Testis (tissue), 2 donors: ENCODE measurements at regions not wholly inside any gene's neighbourhood (a gene's known extent, or its start where the extent isn't known, plus 50 kb on each side); places are given as distances from the start of the nearest gene placed in this dataset.

Experiments used
- DNase-seq: peaks from one replicate; pipeline ENCODE4 v3.0.0-alpha.2; 2019
- H3K27ac ChIP-seq, 2 donors: fragments of 200-600 bp; sonication (generic); one replicate each; pipeline ENCODE4 v1.5.1; 2019
- H3K27me3 ChIP-seq: fragments of 200-600 bp; sonication (generic); one replicate; pipeline ENCODE4 v1.5.1; 2019
- H3K36me3 ChIP-seq: fragments of 200-600 bp; sonication (generic); one replicate; pipeline ENCODE4 v1.5.1; 2017; ENCODE audit warnings: low read depth; ENCODE audit errors: missing control alignments
- H3K4me1 ChIP-seq: fragments of 200-600 bp; sonication (generic); one replicate; pipeline ENCODE4 v1.5.1; 2019
- H3K4me3 ChIP-seq, 2 donors: fragments of 200-600 bp; sonication (generic); one replicate each; pipeline ENCODE4 v1.5.1; 2017 to 2019
- H3K9me3 ChIP-seq: fragments of 200-600 bp; sonication (generic); one replicate; pipeline ENCODE4 v1.5.1; 2017
- POLR2A ChIP-seq: fragments of 450-650 bp; IDR thresholded peaks from one replicate; pipeline ENCODE4 v1.6.1; 2017; ENCODE audit warnings: antibody characterized with exemption, mild to moderate bottlenecking, moderate library complexity
- WGBS, 2 donors: methylation state at CpG; one replicate each; pipeline ENCODE4 v1.1.5; 2018; 5-methylcytosine and 5-hydroxymethylcytosine counted together
- intact Hi-C: fragments of 100-400 bp; cut with DNase I; formaldehyde crosslinking; loops from one replicate; pipeline ENCODE4 v1.15.1; 2023; ENCODE audit warnings: low total_unique reads
- TF ChIP-seq, protein P1 (sequence below), 3 experiments: fragments of 450-650 bp in 2 of 3; fragments of 200-600 bp in 1 of 3; sonication (generic) in 1 of 3; IDR thresholded peaks; one replicate each; pipeline ENCODE4 v1.5.1; 2016 to 2019; ENCODE audit warnings: antibody characterized with exemption in 3 of 3, mild to moderate bottlenecking in 2 of 3, moderate library complexity in 1 of 3

DNA sequence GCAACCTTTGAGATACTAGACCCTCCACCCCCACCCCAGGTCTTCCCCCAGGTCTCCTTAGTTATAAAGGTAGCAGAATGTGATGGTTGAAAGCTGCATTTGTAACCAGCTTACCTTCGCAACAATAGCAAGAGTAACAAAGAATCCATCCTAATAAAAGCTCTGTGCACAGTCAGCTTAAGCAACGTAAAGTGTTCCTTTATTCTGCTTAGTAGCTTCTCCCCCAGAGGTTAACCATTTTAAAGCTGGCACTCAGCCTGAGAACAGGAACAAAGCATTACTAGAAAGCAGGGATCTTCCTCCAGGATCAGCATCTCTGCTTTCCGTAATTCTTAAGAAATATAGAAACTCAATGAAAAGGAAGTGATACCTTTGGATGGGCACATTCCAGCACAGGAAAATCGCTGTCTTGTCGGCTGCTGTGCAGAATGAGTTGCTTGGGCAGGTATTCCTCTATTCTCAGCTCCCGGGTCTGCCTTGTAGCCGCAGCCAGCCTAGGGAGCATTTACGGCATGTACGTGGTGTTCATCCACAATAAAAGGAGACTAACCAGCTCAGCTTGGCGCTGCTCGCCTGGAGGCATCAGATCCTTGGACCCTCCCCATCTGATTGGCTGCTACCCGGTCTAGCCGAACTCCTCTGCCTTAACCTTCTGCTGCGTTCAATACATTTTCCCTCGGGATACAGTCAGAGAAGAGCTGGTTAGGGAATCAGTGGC is 113.0 kb upstream of the TLR3 start:
- Histone ChIP-seq H3K36me3 (no peaks in the 10 kb centered on the region), H3K27me3 (no peaks in the 10 kb centered on the region), H3K9me3 (no peaks in the 10 kb centered on the region), H3K27ac (no peak overlapping the region), H3K4me3 (no peak overlapping the region), H3K4me1 (no peaks in the 10 kb centered on the region)
- intact Hi-C loops, result no loop called here
- no peak for TF ChIP-seq POLR2A
- TF ChIP-seq, protein P1, sequence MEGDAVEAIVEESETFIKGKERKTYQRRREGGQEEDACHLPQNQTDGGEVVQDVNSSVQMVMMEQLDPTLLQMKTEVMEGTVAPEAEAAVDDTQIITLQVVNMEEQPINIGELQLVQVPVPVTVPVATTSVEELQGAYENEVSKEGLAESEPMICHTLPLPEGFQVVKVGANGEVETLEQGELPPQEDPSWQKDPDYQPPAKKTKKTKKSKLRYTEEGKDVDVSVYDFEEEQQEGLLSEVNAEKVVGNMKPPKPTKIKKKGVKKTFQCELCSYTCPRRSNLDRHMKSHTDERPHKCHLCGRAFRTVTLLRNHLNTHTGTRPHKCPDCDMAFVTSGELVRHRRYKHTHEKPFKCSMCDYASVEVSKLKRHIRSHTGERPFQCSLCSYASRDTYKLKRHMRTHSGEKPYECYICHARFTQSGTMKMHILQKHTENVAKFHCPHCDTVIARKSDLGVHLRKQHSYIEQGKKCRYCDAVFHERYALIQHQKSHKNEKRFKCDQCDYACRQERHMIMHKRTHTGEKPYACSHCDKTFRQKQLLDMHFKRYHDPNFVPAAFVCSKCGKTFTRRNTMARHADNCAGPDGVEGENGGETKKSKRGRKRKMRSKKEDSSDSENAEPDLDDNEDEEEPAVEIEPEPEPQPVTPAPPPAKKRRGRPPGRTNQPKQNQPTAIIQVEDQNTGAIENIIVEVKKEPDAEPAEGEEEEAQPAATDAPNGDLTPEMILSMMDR (IDR thresholded peaks at IDR 0.05), result no peak
- DNase-seq, result no peak
- WGBS, 2 donors, result 39 to 53% methylated on average over 15 of the region's 15 CpGs

DNA sequence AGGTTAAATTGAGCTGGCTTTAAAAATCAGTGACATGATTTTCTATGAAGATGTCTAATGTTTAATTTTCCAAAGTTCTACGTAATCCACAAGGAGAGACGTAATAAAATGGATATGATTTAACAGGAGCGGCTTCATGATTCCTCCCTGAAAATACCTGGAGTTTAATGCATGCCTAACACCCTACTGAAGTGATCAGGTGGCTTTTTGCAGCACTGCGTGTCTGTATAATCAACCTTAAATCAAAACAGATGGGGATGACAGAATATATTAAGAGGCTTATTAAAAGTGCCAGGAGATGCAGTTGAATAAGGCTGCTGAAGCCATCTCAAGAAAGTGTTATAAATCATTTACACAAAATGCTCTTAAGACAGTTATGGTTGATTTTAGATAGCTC is 112.4 kb upstream of the TLR3 start:
- Histone ChIP-seq H3K36me3 (no peaks in the 10 kb centered on the region), H3K4me3 (no peak overlapping the region), H3K4me1 (no peaks in the 10 kb centered on the region), H3K27me3 (no peaks in the 10 kb centered on the region), H3K27ac (no peak overlapping the region), H3K9me3 (no peaks in the 10 kb centered on the region)
- WGBS, 2 donors, result 60 to 80% methylated on average over 4 of the region's 4 CpGs
- TF ChIP-seq POLR2A, result no peak
- TF ChIP-seq, protein P1 (IDR thresholded peaks at IDR 0.05), result no peak
- intact Hi-C loops, result no loop called here
- no peak for DNase-seq

DNA sequence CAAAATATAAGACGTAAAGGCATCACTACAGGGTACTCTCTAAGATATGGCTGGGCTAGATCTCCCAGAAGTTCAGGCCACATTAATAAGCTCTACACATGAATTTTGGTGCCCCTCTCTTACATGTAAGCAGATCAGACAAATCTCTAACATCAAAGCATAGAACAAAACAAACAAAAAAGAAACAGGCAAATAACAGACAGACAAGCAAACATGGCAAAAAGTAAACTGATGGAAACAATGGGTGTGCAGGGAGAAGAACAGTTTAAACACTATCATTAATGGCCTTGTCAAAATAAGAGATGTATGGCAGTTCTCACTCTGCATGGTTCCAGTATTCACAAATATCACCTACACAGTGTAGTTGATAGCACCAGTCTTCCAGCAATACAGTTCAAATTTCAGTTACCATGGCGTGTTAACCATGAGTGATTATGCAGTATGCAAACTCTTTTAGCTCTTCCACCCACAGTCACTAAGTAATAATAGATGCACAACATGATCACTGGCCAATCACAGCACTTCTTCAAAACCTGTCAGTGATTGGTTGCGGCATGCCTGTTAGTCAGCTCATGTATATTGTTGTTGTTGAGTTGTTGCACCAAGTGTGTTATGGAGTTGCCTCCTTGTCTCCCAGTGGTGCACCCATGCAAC is 110.7 kb upstream of the TLR3 start:
- no peaks in the 10 kb centered on the region for H3K4me1 ChIP-seq
- DNase-seq, result no peak
- intact Hi-C loops, result no loop called here
- 88 to 91% methylated on average over 3 of the region's 3 CpGs for WGBS, 2 donors
- H3K36me3 ChIP-seq, result no peaks in the 10 kb centered on the region
- H3K4me3 ChIP-seq, result no peak overlapping the region
- TF ChIP-seq, protein P1 (IDR thresholded peaks at IDR 0.05), result no peak
- no peak for TF ChIP-seq POLR2A
- no peak overlapping the region for H3K27ac ChIP-seq
- H3K9me3 ChIP-seq, result no peaks in the 10 kb centered on the region
- H3K27me3 ChIP-seq, result no peaks in the 10 kb centered on the region

DNA sequence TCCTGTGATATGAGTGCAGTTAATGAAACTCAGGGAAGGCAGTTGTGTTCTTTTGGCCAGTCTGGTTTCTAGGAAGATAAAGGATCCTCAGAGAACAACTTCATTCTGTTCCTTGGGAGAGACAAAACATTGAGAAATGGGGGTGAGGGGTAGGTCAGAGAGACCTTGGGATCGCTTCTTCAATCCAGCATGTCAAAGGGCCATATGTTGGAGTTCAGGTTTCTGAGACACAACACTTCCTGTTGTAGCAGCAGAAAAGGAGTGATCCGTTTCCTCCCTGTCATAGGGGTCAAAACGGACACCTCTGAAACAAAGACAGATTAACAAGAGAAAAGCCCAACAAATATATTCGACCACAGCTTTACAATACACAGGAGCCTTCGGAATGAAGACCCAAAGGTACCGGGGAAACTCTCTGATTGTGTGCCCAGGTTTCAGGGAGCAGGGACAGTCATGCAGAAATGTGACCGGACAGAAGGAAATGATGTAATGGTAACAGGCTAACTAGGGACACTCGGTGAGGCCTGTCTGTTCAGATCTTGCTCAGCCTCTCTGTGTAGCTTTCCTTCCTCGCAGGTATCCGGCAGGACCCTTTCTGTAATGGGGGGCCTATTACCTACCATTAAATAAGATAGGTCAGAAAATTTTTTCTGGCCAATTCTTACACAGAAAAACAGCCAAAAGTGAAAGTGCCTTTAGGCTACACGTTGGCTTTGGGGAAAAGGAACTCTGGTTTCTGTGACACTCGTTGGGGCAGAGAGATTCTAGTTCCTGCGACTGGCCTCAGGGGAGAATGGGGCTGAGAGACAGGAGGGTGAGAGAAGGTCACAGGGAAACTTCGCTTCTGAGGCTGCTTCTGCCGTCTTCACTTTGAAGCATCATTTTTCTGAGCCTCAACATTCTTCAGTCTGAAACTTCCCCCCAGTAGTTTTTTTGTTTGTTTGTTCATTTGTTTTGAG is 103.3 kb upstream of the TLR3 start:
- TF ChIP-seq, protein P1 (IDR thresholded peaks at IDR 0.05), result no peak
- TF ChIP-seq POLR2A, result no peak
- intact Hi-C loops, result no loop called here
- H3K27ac ChIP-seq, result no peak overlapping the region

More for the DNA sequence above, 103.3 kb upstream of the TLR3 start:
- Histone ChIP-seq H3K9me3 (no peaks in the 10 kb centered on the region), H3K4me3 (no peak overlapping the region), H3K4me1 (no peaks in the 10 kb centered on the region), H3K36me3 (no peaks in the 10 kb centered on the region), H3K27me3 (no peaks in the 10 kb centered on the region)
- DNase-seq, result no peak
- WGBS, 2 donors, result 71 to 77% methylated on average over 15 of the region's 15 CpGs
